Lower lobe of right lung (tissue), 2 donors: ENCODE measurements at regions not wholly inside any gene's neighbourhood (a gene's known extent, or its start where the extent isn't known, plus 50 kb on each side); places are given as distances from the start of the nearest gene placed in this dataset.

Source experiments
- ATAC-seq, 2 donors: fragments of 200-7000 bp; cut with Tn5 transposase; one replicate each; pipeline ENCODE4 v1.9.1; 2020 to 2022; ENCODE audit warnings: mild to moderate bottlenecking in 2 of 2, moderate library complexity in 2 of 2
- DNase-seq: peaks from one replicate; pipeline ENCODE4 v3.0.0-alpha.2; 2020
- H3K27ac ChIP-seq: fragments of 200-600 bp; one replicate; pipeline ENCODE4 v1.8.0; 2022
- H3K27me3 ChIP-seq: fragments of 200-600 bp; one replicate; pipeline ENCODE4 v1.8.0; 2022; ENCODE audit warnings: low read depth
- H3K36me3 ChIP-seq: fragments of 200-600 bp; one replicate; pipeline ENCODE4 v1.8.0; 2022; ENCODE audit warnings: mild to moderate bottlenecking
- H3K4me1 ChIP-seq: fragments of 200-600 bp; one replicate; pipeline ENCODE4 v1.8.0; 2022
- H3K4me3 ChIP-seq: fragments of 200-600 bp; one replicate; pipeline ENCODE4 v1.8.0; 2022; ENCODE audit warnings: mild to moderate bottlenecking
- H3K9me3 ChIP-seq: fragments of 200-600 bp; one replicate; pipeline ENCODE4 v1.8.0; 2022
- CTCF ChIP-seq: fragments of 200-600 bp; IDR thresholded peaks from one replicate; pipeline ENCODE4 v1.8.0; 2022; ENCODE audit warnings: antibody characterized with exemption, mild to moderate bottlenecking
- intact Hi-C: fragments of 100-400 bp; cut with DNase I; formaldehyde crosslinking; loops from one replicate; pipeline ENCODE4 v1.11.0; 2022
- donor health status: DM: no; HTN: yes; CAD: no; lungs with severe emphysema.

DNA sequence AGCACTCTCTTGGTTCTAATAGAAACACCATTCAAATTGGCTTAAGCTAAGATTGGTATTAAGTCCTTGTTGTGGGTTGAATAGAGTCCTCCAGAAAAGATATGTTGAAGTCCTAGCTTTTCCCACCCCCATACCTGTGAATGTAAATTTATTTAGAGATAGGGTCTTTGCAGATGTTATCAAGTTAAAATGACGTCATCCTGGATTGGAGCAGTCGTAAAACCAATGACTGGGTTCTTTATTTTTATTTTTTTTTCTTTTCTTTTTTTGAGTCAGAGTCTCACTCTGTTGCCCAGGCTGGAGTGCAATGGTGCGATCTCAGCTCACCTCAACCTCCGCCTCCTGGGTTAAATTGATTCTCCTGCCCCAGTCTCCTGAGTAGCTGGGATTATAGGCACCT lies 658.6 kb upstream of the RBFOX1 start:
- no peak overlapping the region for H3K27ac ChIP-seq
- no peaks in the 10 kb centered on the region for H3K4me1 ChIP-seq
- intact Hi-C loops = no loop called here
- H3K36me3 ChIP-seq = no peaks in the 10 kb centered on the region
- H3K9me3 ChIP-seq = no peaks in the 10 kb centered on the region
- DNase-seq (no peak), ATAC-seq (no peak)
- TF ChIP-seq CTCF = no peak
- H3K4me3 ChIP-seq = no peak overlapping the region
- H3K27me3 ChIP-seq = no peaks in the 10 kb centered on the region

- ATAC-seq (no peak), DNase-seq (no peak)
- H3K36me3 ChIP-seq = no peaks in the 10 kb centered on the region
- no peaks in the 10 kb centered on the region for H3K9me3 ChIP-seq
- no peaks in the 10 kb centered on the region for H3K4me1 ChIP-seq
- no peak for TF ChIP-seq CTCF
- H3K27ac ChIP-seq = no peak overlapping the region
- intact Hi-C loops = no loop called here
- H3K27me3 ChIP-seq = no peaks in the 10 kb centered on the region
- H3K4me3 ChIP-seq = no peak overlapping the region
Observed at GRCh38 chr16:6672507-6672906, 660.1 kb upstream of the RBFOX1 start.

GRCh38 chr16:6667393-6667792 lies 665.3 kb upstream of the RBFOX1 start:
- H3K4me1 ChIP-seq = no peaks in the 10 kb centered on the region
- H3K36me3 ChIP-seq = no peaks in the 10 kb centered on the region
- H3K27ac ChIP-seq = no peak overlapping the region
- DNase-seq (no peak), ATAC-seq (no peak)
- H3K9me3 ChIP-seq = no peaks in the 10 kb centered on the region
- no peak for TF ChIP-seq CTCF
- intact Hi-C loops = no loop called here
- no peak overlapping the region for H3K4me3 ChIP-seq
- no peaks in the 10 kb centered on the region for H3K27me3 ChIP-seq

- no peak for ATAC-seq
- intact Hi-C loops = no loop called here
- Histone ChIP-seq H3K27me3 (peaks cover 2% of the 10 kb centered on the region), H3K36me3 (no peaks in the 10 kb centered on the region), H3K9me3 (no peaks in the 10 kb centered on the region), H3K4me1 (no peaks in the 10 kb centered on the region), H3K4me3 (no peak overlapping the region), H3K27ac (no peak overlapping the region)
- no peak for DNase-seq
- TF ChIP-seq CTCF = no peak
Observed at GRCh38 chr16:6665126-6665525, 667.5 kb upstream of the RBFOX1 start.

DNA sequence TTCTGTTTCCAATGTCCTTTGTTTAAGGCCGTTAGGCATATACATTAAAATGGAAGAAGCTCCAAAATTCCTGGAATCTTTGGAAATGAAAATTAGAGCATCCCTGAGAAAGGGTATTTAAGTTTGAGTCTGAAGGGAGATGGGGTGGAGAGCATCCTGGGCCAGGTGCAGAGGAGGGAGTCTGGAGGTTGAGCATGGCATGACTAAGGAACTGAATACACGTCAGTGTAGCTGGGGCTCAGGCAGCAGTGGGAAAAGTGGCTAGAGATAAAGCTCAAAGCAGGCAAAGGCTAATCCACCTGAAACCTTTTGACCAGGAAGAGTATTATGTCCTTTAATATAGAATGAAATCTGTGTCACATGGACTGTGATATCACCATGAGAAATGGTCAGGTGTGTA lies 669.0 kb upstream of the RBFOX1 start:
- Histone ChIP-seq H3K4me3 (no peak overlapping the region), H3K27ac (no peak overlapping the region), H3K36me3 (no peaks in the 10 kb centered on the region), H3K4me1 (no peaks in the 10 kb centered on the region), H3K27me3 (peaks cover 9% of the 10 kb centered on the region), H3K9me3 (no peaks in the 10 kb centered on the region)
- TF ChIP-seq CTCF = no peak
- intact Hi-C loops = no loop called here
- ATAC-seq (no peak), DNase-seq (no peak)

- H3K9me3 ChIP-seq = no peaks in the 10 kb centered on the region
- no peaks in the 10 kb centered on the region for H3K4me1 ChIP-seq
- H3K36me3 ChIP-seq = no peaks in the 10 kb centered on the region
- ATAC-seq = no peak
- intact Hi-C loops = no loop called here
- peaks cover 9% of the 10 kb centered on the region for H3K27me3 ChIP-seq
- no peak overlapping the region for H3K27ac ChIP-seq
- no peak overlapping the region for H3K4me3 ChIP-seq
- no peak for DNase-seq
- TF ChIP-seq CTCF = no peak
Observed at GRCh38 chr16:6656760-6657159, 675.9 kb upstream of the RBFOX1 start.
